Kidney capillary endothelial cell (primary cell): ENCODE measurements at regions not wholly inside any gene's neighbourhood (a gene's known extent, or its start where the extent isn't known, plus 50 kb on each side); places are given as distances from the start of the nearest gene placed in this dataset.
"Not testable (repeated sequence)": the region's sequence is repeated elsewhere in the genome, so short reads cannot be mapped to it uniquely, and the experiment has no call there.

Experiments
- DNase-seq: peaks from one replicate; pipeline ENCODE4 v3.0.0-alpha.2; 2018; ENCODE audit warnings: low spot score

- DNase-seq, result no peak
Measured at GRCh38 chr2:34547900-34548299, 948.8 kb upstream of the FAM98A start.

- no peak for DNase-seq
Measured at GRCh38 chr2:34547340-34547739, 948.2 kb upstream of the FAM98A start.

GRCh38 chr2:34545486-34546136 is 946.5 kb upstream of the FAM98A start:
- no peak for DNase-seq

- DNase-seq, result no peak
Measured at GRCh38 chr2:34534761-34535160, 935.7 kb upstream of the FAM98A start.

GRCh38 chr2:34534341-34534740 is 935.2 kb upstream of the FAM98A start:
- DNase-seq, result no peak

GRCh38 chr2:34533585-34534183 is 934.6 kb upstream of the FAM98A start:
- no peak for DNase-seq

GRCh38 chr2:34529965-34530364 is 930.9 kb upstream of the FAM98A start:
- DNase-seq, result no peak

- DNase-seq, result no peak
Measured at GRCh38 chr2:34523958-34524514, 924.9 kb upstream of the FAM98A start.

- DNase-seq, result no peak
Measured at GRCh38 chr2:34519659-34520058, 920.6 kb upstream of the FAM98A start.

- DNase-seq, result no peak
Measured at GRCh38 chr2:34498561-34498960, 899.5 kb upstream of the FAM98A start.

- DNase-seq, result not testable (repeated sequence)
Measured at GRCh38 chr2:34494192-34494591, 895.1 kb upstream of the FAM98A start.

GRCh38 chr2:34492561-34493455 is 893.7 kb upstream of the FAM98A start:
- no peak for DNase-seq

- no peak for DNase-seq
Measured at GRCh38 chr2:34486965-34487364, 887.9 kb upstream of the FAM98A start.

GRCh38 chr2:34481542-34481941 is 882.4 kb upstream of the FAM98A start:
- no peak for DNase-seq

- no peak for DNase-seq
Measured at GRCh38 chr2:34480366-34480765, 881.3 kb upstream of the FAM98A start.

GRCh38 chr2:34475156-34475555 is 876.1 kb upstream of the FAM98A start:
- DNase-seq, result no peak

GRCh38 chr2:34474646-34475045 is 875.5 kb upstream of the FAM98A start:
- no peak for DNase-seq

- DNase-seq, result no peak
Measured at GRCh38 chr2:34447097-34447496, 848.0 kb upstream of the FAM98A start.

GRCh38 chr2:34423301-34423700 is 824.2 kb upstream of the FAM98A start:
- no peak for DNase-seq

- DNase-seq, result no peak
Measured at GRCh38 chr2:34419856-34420255, 820.8 kb upstream of the FAM98A start.

GRCh38 chr2:34416856-34417255 is 817.8 kb upstream of the FAM98A start:
- DNase-seq, result no peak

- DNase-seq, result no peak
Measured at GRCh38 chr2:34414856-34415255, 815.8 kb upstream of the FAM98A start.

- DNase-seq, result no peak
Measured at GRCh38 chr2:34408100-34408499, 809.0 kb upstream of the FAM98A start.
